GM12878 (cell line): ENCODE measurements at regions not wholly inside any gene's neighbourhood (a gene's known extent, or its start where the extent isn't known, plus 50 kb on each side); places are given as distances from the start of the nearest gene placed in this dataset.

Experiments used
- CEBPB ChIP-seq, 2 experiments: fragments of 150-350 bp in 1 of 2; IDR thresholded peaks; 2 replicates each; pipeline ENCODE4 v1.6.1; 2012 to 2014; ENCODE audit warnings: low read depth in 2 of 2, low read length in 2 of 2, borderline replicate concordance in 1 of 2, inconsistent platforms in 1 of 2
- FOXM1 ChIP-seq: IDR thresholded peaks from 2 replicates; pipeline ENCODE4 v1.6.1; 2012; ENCODE audit warnings: low read depth, mild to moderate bottlenecking, inconsistent platforms, low read length, moderate library complexity
- GABPA ChIP-seq: IDR thresholded peaks from 2 replicates; pipeline ENCODE4 v1.6.1; 2014; ENCODE audit warnings: antibody characterized with exemption, low read depth, mild to moderate bottlenecking, inconsistent platforms
- NRF1 ChIP-seq: conservative IDR thresholded peaks from 2 replicates; pipeline ENCODE4 v1.6.1; 2011; ENCODE audit warnings: mild to moderate bottlenecking, low read depth, low read length, improper control_type of control experiment
- PML ChIP-seq: IDR thresholded peaks from 2 replicates; pipeline ENCODE4 v1.6.1; 2012; ENCODE audit warnings: low read length, inconsistent platforms
- POLR2A ChIP-seq: IDR thresholded peaks from 2 replicates; pipeline ENCODE4 v1.6.1; 2011; ENCODE audit warnings: low read depth, mild to moderate bottlenecking, low read length
- POLR2AphosphoS2 ChIP-seq: IDR thresholded peaks from 2 replicates; pipeline ENCODE4 v1.6.1; 2011; ENCODE audit warnings: low read depth, mild to moderate bottlenecking, low read length, improper control_type of control experiment, moderate library complexity
- SMAD1 ChIP-seq: fragments of 450-650 bp; IDR thresholded peaks from 2 replicates; pipeline ENCODE4 v1.6.1; 2018; ENCODE audit warnings: mild to moderate bottlenecking, low read depth; ENCODE audit not compliant: partially characterized antibody
- SMARCA5 ChIP-seq: fragments of 450-650 bp; IDR thresholded peaks from 2 replicates; pipeline ENCODE4 v1.6.1; 2017; ENCODE audit warnings: mild to moderate bottlenecking
- TAF1 ChIP-seq: IDR thresholded peaks from 2 replicates; pipeline ENCODE4 v1.6.1; 2011; ENCODE audit warnings: mild to moderate bottlenecking, low read depth, low read length, borderline replicate concordance
- ZSCAN29 ChIP-seq: fragments of 450-650 bp; IDR thresholded peaks from 2 replicates; pipeline ENCODE4 v1.6.1; 2017; ENCODE audit warnings: mild to moderate bottlenecking, moderate library complexity
- TF ChIP-seq, protein P1 (sequence below), 3 experiments: IDR thresholded peaks in 2 of 3; conservative IDR thresholded peaks in 1 of 3; 2 replicates each; pipeline ENCODE4 v1.5.1; 2011; ENCODE audit warnings: low read depth in 3 of 3, low read length in 3 of 3, mild to moderate bottlenecking in 3 of 3, control low read depth in 2 of 3, moderate library complexity in 2 of 3, inconsistent platforms in 1 of 3, mixed read lengths in 1 of 3; ENCODE audit not compliant: control insufficient read depth in 2 of 3, insufficient read depth in 1 of 3; ENCODE audit errors: extremely low read depth in 1 of 3
- TF ChIP-seq, protein P2 (sequence below): fragments of 450-650 bp; IDR thresholded peaks from 2 replicates; pipeline ENCODE4 v1.6.1; 2017; ENCODE audit warnings: mild to moderate bottlenecking
- TF ChIP-seq, protein P3 (sequence below): IDR thresholded peaks from 2 replicates; pipeline ENCODE4 v1.6.1; 2011; ENCODE audit warnings: mild to moderate bottlenecking, low read depth, low read length, moderate library complexity; ENCODE audit not compliant: insufficient replicate concordance

DNA sequence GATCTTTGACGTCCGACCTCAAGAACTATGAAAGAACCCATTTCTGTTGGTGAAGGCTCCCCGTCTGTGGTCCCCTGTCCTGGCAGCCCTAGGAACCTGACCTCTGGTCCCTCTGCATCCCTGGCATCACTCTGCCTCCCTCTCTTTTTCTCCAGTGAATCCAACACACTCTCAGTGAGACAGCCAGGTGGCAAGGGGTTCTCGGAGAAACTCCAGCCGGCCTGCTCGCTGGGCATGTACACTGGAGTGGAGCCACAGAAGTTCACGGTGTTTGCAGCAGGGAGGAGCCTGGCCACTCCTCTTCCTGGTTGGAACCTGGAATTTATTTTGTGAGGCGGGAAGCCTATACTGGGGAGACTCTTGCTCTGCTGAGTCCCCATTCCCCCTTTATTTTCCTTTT is 230.2 kb upstream of the AJAP1 start:
- no peak for TF ChIP-seq POLR2A
- TF ChIP-seq FOXM1, result no peak
- no peak for TF ChIP-seq SMARCA5
- TF ChIP-seq, protein P1, sequence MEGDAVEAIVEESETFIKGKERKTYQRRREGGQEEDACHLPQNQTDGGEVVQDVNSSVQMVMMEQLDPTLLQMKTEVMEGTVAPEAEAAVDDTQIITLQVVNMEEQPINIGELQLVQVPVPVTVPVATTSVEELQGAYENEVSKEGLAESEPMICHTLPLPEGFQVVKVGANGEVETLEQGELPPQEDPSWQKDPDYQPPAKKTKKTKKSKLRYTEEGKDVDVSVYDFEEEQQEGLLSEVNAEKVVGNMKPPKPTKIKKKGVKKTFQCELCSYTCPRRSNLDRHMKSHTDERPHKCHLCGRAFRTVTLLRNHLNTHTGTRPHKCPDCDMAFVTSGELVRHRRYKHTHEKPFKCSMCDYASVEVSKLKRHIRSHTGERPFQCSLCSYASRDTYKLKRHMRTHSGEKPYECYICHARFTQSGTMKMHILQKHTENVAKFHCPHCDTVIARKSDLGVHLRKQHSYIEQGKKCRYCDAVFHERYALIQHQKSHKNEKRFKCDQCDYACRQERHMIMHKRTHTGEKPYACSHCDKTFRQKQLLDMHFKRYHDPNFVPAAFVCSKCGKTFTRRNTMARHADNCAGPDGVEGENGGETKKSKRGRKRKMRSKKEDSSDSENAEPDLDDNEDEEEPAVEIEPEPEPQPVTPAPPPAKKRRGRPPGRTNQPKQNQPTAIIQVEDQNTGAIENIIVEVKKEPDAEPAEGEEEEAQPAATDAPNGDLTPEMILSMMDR (IDR thresholded peaks at IDR 0.05 in 2 of 3, conservative IDR thresholded peaks at IDR 0.05 in 1 of 3; ENCODE audit: control insufficient read depth in 2 of 3, extremely low read depth in 1 of 3, insufficient read depth in 1 of 3, low read depth in 3 of 3, low read length in 3 of 3), result no peak
- TF ChIP-seq GABPA, result no peak
- TF ChIP-seq CEBPB (IDR thresholded peaks at IDR 0.05; ENCODE audit: borderline replicate concordance in 1 of 2, low read depth in 2 of 2, low read length in 2 of 2), result no peak
- TF ChIP-seq POLR2AphosphoS2, result no peak
- no peak for TF ChIP-seq SMAD1
- TF ChIP-seq, protein P2, sequence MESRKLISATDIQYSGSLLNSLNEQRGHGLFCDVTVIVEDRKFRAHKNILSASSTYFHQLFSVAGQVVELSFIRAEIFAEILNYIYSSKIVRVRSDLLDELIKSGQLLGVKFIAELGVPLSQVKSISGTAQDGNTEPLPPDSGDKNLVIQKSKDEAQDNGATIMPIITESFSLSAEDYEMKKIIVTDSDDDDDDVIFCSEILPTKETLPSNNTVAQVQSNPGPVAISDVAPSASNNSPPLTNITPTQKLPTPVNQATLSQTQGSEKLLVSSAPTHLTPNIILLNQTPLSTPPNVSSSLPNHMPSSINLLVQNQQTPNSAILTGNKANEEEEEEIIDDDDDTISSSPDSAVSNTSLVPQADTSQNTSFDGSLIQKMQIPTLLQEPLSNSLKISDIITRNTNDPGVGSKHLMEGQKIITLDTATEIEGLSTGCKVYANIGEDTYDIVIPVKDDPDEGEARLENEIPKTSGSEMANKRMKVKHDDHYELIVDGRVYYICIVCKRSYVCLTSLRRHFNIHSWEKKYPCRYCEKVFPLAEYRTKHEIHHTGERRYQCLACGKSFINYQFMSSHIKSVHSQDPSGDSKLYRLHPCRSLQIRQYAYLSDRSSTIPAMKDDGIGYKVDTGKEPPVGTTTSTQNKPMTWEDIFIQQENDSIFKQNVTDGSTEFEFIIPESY, result no peak
- TF ChIP-seq ZSCAN29, result no peak
- no peak for TF ChIP-seq PML
- TF ChIP-seq, protein P3, sequence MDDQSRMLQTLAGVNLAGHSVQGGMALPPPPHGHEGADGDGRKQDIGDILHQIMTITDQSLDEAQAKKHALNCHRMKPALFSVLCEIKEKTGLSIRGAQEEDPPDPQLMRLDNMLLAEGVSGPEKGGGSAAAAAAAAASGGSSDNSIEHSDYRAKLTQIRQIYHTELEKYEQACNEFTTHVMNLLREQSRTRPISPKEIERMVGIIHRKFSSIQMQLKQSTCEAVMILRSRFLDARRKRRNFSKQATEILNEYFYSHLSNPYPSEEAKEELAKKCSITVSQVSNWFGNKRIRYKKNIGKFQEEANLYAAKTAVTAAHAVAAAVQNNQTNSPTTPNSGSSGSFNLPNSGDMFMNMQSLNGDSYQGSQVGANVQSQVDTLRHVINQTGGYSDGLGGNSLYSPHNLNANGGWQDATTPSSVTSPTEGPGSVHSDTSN, result no peak
- no peak for TF ChIP-seq TAF1
- no peak for TF ChIP-seq NRF1
